ENCODE measurements at regions not wholly inside any gene's neighbourhood (a gene's known extent, or its start where the extent isn't known, plus 50 kb on each side); places are given as distances from the start of the nearest gene placed in this dataset.

- no peak for TF ChIP-seq CTCF (IDR thresholded peaks at IDR 0.05; ENCODE audit: insufficient read depth, low read depth, low read length)
- no peak for DNase-seq (ENCODE audit: low read depth)
- no peak overlapping the region for H3K4me3 ChIP-seq (ENCODE audit: low read depth, low read length)
Measured at GRCh38 chr20:50327666-50328065, 137.0 kb downstream of the CEBPB start.

- no peak for TF ChIP-seq CTCF (IDR thresholded peaks at IDR 0.05; ENCODE audit: insufficient read depth, low read depth, low read length)
- DNase-seq (ENCODE audit: low read depth), result no peak
- H3K4me3 ChIP-seq (ENCODE audit: low read depth, low read length), result no peak overlapping the region
Measured at GRCh38 chr20:50328222-50328979, 137.8 kb downstream of the CEBPB start.

GRCh38 chr20:50328996-50329898, 138.6 kb downstream of the CEBPB start:
- TF ChIP-seq CTCF (IDR thresholded peaks at IDR 0.05; ENCODE audit: insufficient read depth, low read depth, low read length), result no peak
- no peak overlapping the region for H3K4me3 ChIP-seq (ENCODE audit: low read depth, low read length)
- no peak for DNase-seq (ENCODE audit: low read depth)

GRCh38 chr20:50329981-50330503, 139.4 kb downstream of the CEBPB start:
- H3K4me3 ChIP-seq (ENCODE audit: low read depth, low read length), result no peak overlapping the region
- DNase-seq (ENCODE audit: low read depth), result no peak
- no peak for TF ChIP-seq CTCF (IDR thresholded peaks at IDR 0.05; ENCODE audit: insufficient read depth, low read depth, low read length)

GRCh38 chr20:50330504-50331313, 140.1 kb downstream of the CEBPB start:
- DNase-seq (ENCODE audit: low read depth), result no peak
- no peak for TF ChIP-seq CTCF (IDR thresholded peaks at IDR 0.05; ENCODE audit: insufficient read depth, low read depth, low read length)
- no peak overlapping the region for H3K4me3 ChIP-seq (ENCODE audit: low read depth, low read length)

Data from fibroblast of villous mesenchyme (primary cell).